DOHH2 (cell line): ENCODE measurements at regions not wholly inside any gene's neighbourhood (a gene's known extent, or its start where the extent isn't known, plus 50 kb on each side); places are given as distances from the start of the nearest gene placed in this dataset.

Experiments
- EZH2phosphoT487 ChIP-seq: fragments of 200-600 bp; sonication (generic); IDR thresholded peaks from 2 replicates; pipeline ENCODE4 v1.6.1; 2017; ENCODE audit warnings: borderline replicate concordance, mild to moderate bottlenecking, antibody characterized with exemption, low read length, moderate library complexity, mixed read lengths
- TF ChIP-seq, protein P1 (sequence below): fragments of 200-600 bp; sonication (generic); IDR thresholded peaks from one replicate; pipeline ENCODE4 v1.5.1; 2014; ENCODE audit warnings: antibody characterized with exemption, mild to moderate bottlenecking, low read depth, low read length; ENCODE audit not compliant: poor library complexity, severe bottlenecking

DNA sequence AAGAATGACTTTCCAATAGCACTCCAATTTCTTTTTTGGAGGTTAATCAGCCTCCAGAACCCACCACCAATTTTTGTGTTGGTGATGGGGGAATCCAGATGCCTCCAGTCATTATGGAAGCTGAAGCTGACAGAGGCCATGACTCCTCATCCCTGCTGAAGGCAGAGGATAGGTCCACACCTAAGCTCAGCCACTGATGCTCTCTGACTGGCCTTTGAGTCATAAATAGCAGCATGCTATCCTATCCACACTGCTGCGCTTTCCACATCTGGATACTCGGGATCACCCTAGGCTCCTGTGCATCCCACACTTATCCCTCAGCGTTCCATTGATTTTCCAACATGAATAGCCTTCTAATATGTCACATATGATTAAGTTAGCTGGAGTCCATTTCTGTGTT is 124.2 kb downstream of the TES start:
- TF ChIP-seq, protein P1, sequence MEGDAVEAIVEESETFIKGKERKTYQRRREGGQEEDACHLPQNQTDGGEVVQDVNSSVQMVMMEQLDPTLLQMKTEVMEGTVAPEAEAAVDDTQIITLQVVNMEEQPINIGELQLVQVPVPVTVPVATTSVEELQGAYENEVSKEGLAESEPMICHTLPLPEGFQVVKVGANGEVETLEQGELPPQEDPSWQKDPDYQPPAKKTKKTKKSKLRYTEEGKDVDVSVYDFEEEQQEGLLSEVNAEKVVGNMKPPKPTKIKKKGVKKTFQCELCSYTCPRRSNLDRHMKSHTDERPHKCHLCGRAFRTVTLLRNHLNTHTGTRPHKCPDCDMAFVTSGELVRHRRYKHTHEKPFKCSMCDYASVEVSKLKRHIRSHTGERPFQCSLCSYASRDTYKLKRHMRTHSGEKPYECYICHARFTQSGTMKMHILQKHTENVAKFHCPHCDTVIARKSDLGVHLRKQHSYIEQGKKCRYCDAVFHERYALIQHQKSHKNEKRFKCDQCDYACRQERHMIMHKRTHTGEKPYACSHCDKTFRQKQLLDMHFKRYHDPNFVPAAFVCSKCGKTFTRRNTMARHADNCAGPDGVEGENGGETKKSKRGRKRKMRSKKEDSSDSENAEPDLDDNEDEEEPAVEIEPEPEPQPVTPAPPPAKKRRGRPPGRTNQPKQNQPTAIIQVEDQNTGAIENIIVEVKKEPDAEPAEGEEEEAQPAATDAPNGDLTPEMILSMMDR, result no peak
- TF ChIP-seq EZH2phosphoT487, result no peak
